Esophagus muscularis mucosa (tissue), 4 donors: ENCODE measurements at regions not wholly inside any gene's neighbourhood (a gene's known extent, or its start where the extent isn't known, plus 50 kb on each side); places are given as distances from the start of the nearest gene placed in this dataset.

Experiments used
- EP300 ChIP-seq: sonication (generic); formaldehyde crosslinking; IDR thresholded peaks from one replicate; pipeline ENCODE4 v1.6.1; 2017; ENCODE audit warnings: antibody characterized with exemption
- POLR2A ChIP-seq: fragments of 450-650 bp; IDR thresholded peaks from one replicate; pipeline ENCODE4 v1.6.1; 2017; ENCODE audit warnings: antibody characterized with exemption, moderate library complexity, mild to moderate bottlenecking, low read depth
- POLR2AphosphoS5 ChIP-seq, 2 donors: sonication (generic); formaldehyde crosslinking; IDR thresholded peaks; one replicate each; pipeline ENCODE4 v1.6.1; 2017; ENCODE audit warnings: antibody characterized with exemption in 2 of 2
- TF ChIP-seq, protein P1 (sequence below), 3 experiments: fragments of 200-600 bp in 2 of 3; fragments of 450-650 bp in 1 of 3; sonication (generic) in 2 of 3; IDR thresholded peaks; one replicate each; pipeline ENCODE4 v1.5.1; 2017 to 2019; ENCODE audit warnings: antibody characterized with exemption in 3 of 3, mild to moderate bottlenecking in 2 of 3, moderate library complexity in 1 of 3

DNA sequence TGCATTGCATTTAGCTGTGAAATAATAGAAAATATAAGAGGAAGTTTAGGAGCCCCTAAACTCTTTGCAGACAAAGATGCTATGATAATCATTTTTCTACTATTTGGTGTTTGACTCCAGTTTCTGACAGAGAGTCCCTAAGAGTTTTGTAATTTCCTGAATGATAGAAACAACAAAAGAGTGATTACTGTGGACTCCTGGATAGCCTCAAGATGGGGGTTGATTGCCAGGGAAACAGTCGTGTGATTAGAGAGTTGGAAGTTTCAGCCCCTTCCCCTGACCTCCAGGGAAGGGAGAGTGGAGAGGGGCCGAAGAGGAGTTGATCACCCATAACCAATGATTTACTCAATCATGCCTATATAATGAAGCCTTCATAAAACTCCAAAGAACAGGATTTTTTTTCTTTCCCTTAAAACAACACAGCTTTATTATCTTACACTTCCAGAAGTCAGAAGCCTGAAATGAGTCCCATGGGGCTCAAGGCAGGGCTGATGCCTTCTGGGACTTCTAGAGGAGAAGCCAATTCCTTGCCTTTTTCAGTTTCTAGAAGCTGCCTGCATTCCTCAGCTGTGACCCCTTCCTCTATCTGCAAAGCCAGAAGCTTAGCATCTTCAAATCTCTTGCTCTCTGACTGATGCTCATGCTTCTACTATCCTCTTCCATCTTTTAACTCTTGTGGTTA lies 292.3 kb upstream of the ZPLD1 start:
- no peak for TF ChIP-seq POLR2AphosphoS5 (IDR thresholded peaks at IDR 0.05)
- TF ChIP-seq, protein P1, sequence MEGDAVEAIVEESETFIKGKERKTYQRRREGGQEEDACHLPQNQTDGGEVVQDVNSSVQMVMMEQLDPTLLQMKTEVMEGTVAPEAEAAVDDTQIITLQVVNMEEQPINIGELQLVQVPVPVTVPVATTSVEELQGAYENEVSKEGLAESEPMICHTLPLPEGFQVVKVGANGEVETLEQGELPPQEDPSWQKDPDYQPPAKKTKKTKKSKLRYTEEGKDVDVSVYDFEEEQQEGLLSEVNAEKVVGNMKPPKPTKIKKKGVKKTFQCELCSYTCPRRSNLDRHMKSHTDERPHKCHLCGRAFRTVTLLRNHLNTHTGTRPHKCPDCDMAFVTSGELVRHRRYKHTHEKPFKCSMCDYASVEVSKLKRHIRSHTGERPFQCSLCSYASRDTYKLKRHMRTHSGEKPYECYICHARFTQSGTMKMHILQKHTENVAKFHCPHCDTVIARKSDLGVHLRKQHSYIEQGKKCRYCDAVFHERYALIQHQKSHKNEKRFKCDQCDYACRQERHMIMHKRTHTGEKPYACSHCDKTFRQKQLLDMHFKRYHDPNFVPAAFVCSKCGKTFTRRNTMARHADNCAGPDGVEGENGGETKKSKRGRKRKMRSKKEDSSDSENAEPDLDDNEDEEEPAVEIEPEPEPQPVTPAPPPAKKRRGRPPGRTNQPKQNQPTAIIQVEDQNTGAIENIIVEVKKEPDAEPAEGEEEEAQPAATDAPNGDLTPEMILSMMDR (IDR thresholded peaks at IDR 0.05), result no peak
- TF ChIP-seq POLR2A, result no peak
- no peak for TF ChIP-seq EP300
